Esophagus mucosa (tissue), 1 donor: ENCODE measurements at regions not wholly inside any gene's neighbourhood (a gene's known extent, or its start where the extent isn't known, plus 50 kb on each side); places are given as distances from the start of the nearest gene placed in this dataset.
A peak's percentile ranks its signal among the peaks of the same experiment; 100 is the strongest.
"Not testable (repeated sequence)": the region's sequence is repeated elsewhere in the genome, so short reads cannot be mapped to it uniquely, and the experiment has no call there.

ENCODE experiments used
- ATAC-seq: fragments of 200-7000 bp; cut with Tn5 transposase; one replicate; pipeline ENCODE4 v1.9.1; 2020
- donor health status: DM: yes; HTN: yes; CAD: no.

DNA sequence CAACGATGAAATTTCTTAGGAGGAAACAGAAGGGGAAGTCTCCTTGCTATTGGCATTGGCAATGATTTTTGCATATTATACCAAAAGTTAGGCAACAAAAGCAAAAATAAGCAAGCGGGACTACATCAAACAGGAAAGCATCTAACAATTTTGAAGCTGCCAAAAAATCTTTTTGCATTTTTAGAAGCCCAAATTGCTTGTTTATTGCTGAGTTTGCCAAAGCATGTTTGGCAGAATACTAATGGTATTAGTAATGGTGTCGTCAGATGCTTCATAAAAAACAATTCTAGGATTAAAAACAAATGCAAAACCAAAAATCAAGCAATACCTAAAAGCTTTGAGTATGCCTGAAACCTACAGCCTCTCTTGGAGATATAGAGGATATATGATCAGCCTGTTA is 80.0 kb downstream of the GALR1 start:
- ATAC-seq: no peak

DNA sequence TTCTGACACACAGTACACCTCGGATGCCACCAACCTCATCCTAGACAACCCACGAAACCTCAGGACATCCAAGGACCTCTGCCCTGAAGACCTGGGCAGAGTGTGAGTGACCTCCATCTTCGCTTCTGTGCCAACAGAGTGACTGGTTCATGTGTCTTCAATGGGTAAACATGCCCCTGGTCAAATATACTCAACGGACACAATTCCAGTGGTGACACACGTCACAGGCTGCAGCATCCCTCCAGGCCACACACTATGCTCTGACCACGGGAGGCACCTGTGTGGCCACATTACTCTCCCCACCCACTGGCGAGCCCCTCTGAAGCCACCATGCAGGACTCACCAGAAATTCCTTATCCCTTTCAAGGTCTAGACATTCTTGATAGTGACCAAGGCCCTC is 85.2 kb downstream of the GALR1 start:
- no peak for ATAC-seq

DNA sequence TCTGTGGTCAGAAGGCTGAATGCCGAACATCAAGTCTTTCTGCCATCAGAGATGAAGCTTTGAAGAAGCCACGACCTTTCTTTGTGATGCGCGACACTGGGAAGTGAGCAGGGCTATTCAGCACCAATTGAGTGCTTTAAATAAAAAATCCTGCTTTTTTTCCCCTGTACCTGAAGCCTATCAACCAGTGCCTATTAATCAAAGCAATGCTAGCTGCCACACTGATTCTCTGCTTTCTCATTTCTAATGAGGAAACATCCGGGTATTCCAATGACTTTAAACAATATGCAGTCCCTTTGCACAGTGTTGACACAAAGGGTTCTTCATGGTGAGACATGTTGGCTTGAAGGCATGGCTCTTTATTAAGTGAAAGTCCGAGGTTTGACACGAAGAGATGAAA is 88.0 kb downstream of the GALR1 start:
- no peak for ATAC-seq

DNA sequence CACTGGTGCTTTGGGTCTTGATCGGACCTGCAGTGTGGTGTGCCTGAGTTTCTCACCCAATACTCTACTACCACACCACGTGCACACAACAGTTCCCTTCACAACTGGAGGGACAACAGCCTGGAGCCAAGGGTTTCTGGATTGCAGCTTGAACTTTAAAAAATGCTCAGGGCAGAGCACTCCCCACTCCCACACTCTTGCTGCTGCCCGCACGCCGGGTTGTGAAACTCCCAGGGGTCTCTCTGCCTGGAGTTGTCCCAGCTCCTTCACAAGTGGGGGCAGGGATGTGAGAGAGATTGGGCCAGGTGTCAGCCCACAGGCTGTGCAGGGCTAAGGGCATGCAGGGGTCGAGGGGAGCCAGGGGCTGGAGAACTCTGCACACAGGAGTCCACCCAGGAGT is 89.4 kb downstream of the GALR1 start:
- ATAC-seq: no peak

DNA sequence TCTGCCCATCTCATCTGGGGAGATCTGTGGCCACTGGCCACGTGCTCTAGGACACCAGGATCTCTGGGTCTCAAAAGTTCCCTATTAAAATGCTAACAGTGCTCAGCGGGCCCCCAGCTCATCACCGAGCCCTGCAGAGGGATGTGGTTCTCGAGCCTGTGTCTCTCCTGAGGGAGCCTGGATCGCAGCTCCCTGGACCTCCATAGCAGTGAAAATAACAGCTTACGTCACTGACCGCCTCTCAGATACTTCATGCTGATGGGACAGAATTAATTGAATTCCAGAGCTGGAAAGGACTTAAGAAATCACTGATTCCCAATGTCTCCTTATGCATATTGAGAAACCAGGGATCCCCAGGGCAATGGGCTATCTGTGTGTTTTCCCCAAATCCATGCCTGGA is 90.0 kb downstream of the GALR1 start:
- ATAC-seq: no peak

DNA sequence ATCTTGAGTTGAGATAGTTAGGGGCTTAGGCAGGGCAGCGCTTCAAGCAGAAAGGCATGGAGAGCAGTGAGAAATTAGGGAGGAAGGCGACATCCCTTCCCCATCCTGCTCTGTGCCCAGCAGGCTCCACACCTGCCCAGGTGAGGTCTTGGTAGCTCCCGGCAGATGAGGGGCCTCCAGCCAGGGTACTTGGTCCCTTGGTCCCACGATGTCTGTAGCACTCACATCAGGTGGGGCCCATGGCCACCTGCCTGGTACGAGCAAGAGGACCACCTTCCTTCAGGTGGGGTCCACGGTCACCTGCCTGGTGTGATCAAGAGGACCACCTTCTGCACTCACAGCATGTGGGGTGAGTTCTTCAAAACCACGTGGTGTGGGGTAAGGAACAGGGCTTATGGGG is 91.2 kb downstream of the GALR1 start:
- ATAC-seq: no peak

DNA sequence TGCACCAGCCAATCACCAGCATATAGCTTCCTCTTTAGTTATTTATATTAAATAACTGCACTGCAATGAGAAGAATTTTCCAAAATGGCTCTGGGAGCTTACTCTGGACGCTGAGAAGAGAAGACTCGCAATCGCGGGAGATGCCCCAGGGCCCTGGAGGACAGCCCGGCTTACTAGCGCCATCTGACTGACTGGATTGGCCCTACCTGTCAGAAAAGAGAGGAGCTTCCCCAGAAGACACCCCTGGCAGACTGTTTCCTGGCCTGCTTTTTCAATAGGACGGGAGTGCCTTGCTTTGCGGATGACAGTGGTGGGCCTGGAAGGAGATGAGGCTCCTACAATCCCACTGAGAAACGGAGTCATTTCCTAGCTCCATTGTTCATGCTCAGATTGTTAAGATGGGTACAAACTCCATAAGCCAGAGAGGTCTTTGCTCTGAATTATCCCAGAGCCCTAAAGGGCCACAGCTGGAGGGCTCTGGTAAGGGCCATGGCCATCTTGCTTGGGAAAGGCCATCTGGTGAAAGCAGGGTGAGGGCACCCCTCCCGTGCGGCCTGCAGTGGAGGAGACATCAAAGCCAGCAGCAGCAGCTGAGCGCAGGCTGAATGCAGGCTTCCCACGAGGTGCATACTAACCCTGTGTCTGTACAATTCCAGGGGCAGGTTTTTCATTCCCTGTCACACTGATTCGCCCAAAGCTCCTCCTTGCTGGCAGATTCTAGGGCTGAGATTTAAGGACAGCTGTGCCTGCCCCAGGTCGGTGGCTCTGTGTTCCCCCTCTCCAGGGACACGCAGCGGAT is 92.1 kb downstream of the GALR1 start:
- ATAC-seq: no peak

DNA sequence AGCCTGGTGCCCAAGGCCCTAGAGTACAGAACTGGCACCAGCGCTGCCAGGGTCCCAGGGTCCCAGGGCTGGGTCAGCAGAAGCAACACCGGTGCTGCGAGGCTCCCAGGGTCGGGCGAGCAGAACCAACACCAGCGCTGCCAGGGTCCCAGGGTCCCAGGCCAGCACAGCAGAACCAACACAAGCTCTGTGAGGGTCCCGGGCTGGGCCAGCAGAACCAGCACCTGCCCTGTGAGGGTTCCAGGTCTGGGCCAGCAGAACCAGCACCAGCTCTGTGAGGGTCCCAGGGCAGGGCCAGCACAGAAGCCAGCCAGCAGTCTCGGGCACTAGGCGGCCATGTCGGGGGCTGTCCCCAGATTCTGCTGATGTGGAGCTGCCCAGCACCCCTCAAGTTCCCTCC is 93.1 kb downstream of the GALR1 start:
- peak; percentile 24 for ATAC-seq

DNA sequence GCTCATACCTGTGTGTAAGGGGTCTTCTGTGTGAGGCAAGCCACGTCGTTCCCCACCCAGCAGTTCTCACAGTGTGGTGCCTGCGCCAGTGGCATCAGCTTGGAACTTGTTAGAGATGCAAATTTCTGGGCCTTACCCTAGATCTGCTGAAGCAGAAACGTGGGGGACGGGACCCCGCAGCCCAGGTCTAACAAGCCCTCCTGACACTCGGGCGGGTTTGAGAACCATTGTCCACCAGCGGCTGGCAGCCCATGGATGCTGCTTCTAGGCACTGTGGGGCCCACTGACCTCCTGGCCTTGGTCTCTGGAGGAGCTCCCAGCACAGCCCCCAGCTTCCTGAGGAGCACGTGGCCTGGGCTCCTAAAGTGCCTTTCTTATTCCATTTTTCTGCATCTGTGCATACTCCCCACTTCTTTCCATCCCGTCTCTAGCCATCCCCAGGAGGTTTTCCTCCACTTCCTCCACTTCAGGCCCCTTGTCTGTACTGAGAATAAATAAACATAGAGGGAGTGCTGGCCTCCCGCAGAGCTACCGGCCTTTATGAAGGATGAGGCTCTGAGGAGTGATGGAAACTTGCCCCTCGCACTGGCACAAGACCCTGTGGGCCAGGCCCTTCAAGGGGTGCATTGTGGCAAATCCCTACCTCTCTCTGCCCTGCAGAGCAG is 94.3 kb downstream of the GALR1 start:
- no peak for ATAC-seq

DNA sequence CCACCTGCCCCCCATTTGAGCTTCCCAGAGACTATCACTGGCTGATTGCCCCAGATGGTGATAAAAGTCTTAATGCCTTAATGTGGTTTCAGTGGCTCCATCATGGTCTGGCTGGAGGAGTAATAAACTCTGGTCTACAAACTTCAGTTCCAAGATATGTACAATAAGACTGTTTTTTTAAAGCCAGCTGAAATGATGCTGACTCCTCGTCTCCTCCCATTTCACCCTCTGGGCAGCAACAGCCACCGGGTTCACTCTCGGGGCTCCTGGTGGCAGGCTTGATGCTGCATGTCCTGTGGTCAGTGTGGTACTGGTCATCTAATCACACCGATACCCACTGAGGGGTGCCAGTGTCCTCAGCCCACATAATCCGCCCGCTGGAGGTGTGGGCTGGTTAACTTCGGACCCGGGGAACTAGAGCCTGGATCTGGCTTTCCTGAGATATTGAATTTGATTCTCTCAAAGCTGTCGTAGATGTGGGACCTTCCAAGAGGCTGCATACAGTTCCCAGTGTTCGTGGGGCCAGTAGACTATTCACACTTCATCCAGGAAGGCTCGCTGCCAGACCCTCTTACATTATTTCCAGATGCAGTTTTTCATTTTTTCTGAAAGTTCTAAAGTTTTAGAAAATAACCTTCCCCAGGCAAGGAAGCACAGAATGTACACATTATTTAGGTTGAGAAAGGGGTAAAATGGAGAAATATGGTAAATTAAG is 95.3 kb downstream of the GALR1 start:
- ATAC-seq: no peak

DNA sequence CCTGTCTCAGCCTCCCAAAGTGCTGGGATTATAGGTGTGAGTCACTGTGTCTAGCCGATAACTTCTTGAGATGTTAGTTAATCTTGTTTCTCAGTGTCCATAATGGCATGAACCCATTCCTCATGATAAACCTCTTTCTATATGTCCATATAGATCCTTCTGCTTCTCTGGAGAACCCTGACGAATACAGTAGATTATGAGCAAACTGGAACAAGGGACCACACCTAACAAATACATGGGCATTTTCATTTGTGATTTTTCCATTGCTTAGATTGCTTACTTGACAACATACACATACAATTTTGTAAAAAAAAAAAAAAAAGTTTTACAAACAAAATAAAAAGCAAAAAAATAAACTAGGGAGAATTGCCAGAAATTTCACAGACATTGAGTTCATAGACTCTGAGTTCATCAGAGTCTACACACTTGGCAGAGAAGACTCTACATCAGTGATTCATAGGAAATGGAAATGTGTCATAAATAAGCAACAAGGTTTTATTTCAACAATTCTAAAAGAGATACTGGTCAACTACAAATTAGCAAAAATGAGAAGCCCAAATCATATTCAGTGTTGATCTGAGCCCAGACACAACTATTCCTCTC is 96.7 kb downstream of the GALR1 start:
- ATAC-seq: no peak

DNA sequence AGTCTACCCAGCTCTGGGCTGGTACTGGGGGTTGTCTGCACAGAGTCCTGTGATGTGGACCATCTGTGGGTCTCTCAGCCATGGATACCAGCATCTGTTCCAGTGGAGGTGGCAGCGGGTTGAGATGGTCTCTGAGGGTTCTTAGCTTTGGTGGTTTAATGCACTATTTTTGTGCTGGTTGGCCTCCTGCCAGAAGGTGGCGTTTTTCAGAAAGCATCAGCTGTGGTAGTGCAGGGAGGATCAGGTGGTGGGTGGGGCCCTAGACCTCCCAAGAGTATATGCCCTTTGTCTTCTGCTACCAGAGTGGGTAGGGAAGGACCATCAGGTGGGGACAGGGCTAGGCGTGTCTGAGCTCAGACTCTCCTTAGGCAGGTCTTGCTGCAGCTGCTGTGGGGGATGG is 103.7 kb downstream of the GALR1 start:
- not testable (repeated sequence) for ATAC-seq

DNA sequence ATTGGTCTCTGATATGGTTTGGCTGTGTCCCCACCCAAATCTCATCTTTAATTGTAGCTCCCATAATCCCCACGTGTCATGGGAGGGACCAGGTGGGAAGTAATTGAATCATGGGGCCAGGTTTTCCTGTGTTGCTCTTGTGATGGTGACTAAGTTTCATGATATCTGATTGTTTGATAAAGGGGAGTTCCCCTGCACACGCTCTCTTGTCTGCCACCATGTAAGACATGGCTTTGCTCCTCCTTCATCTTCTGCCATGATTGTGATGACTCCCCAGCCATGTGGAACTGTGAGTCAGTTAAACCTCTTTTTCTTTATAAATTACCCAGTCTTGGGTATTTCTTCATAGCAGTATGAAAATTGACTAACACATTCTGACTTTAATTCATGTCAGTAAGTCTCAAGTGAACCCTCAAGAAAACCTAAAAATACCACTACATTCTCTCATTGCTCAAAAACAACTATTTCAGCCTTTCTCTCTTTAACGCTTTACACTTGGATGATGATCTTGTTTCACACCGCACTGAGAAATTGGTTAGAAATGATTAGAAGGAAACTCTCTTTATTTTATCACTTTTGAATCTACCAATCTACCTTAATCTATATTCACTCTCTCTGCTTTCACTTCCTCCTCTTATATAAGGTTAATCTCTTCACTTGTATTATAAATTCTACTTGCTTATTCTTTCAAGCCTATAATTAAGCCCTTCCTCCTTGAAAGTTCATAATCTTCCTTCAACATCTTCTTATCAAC is 110.1 kb downstream of the GALR1 start:
- no peak for ATAC-seq

DNA sequence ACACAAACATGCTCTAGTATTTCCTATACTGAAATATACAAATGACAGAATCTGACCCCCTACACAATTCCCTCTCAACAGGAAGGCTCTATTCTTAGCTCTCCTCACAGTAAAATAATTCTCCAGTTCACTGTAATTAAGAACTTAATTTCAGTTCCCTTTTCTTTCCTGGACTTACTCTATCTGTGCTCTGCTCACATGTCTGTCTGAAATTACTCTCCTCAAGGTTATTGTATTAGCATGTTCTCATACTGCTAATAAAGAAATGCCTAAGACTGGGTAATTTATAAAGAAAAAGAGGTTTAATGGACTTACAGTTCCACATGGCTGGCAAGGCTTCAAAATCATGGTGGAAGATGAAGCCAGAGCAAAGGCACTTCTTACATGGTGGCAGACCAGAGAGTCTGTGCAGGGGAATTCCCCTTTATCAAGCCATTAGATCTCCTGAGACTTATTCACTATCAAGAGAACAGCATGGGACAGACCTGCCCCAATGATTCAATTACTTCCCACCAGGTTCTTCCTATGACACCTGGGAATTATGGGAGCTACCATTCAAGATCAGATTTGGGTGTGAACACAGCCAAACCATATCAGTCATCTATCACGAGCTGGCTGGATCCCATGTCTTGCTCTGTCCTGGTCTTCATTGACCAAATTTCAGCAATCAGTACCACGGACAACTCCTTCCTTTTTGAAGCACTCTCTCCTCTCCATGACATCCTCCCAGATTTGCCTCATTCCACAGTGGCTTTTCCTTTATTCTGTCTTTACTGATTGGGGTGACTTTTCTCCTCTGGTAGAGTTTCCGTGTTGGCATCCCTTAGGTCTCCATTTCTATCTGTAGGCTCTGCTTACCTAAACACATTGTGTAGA is 110.9 kb downstream of the GALR1 start:
- no peak for ATAC-seq

DNA sequence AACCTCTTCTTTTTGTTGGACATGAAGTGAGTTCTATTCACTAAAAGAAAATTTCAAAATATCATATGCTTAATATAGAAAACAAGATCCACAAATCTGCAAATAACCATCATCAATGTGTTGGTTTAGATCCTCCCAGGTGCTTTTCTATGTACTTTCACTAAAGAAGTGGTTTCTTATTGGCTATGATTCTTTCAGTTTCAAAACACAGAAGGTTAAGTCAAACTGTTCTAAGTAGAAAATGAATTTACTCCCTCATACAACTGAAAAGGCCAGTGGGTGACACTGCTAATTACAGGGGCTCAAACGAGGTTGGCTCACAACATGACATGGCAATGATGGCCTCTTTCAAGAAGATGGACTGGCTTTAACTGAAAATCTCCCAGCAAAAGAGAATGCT is 111.7 kb downstream of the GALR1 start:
- no peak for ATAC-seq

DNA sequence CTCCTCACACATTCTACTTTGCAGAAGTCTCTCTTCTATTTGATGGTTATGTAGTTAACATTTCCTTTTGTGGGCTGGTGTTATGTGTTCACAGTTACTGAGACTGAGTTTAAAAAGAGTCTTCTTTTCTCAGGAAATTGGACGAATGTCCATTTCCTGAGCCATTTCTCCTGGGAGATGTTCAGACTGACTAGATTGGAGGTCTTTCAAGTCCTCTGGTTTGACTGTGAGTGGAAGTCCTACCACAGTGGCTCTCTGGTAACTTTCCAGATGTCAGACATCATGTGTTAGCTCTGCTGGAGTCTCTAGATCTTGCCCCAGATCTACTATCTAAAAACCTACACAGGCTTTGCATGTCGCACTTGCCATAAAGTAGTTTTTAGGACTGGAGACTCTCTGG is 116.0 kb downstream of the GALR1 start:
- ATAC-seq: no peak

DNA sequence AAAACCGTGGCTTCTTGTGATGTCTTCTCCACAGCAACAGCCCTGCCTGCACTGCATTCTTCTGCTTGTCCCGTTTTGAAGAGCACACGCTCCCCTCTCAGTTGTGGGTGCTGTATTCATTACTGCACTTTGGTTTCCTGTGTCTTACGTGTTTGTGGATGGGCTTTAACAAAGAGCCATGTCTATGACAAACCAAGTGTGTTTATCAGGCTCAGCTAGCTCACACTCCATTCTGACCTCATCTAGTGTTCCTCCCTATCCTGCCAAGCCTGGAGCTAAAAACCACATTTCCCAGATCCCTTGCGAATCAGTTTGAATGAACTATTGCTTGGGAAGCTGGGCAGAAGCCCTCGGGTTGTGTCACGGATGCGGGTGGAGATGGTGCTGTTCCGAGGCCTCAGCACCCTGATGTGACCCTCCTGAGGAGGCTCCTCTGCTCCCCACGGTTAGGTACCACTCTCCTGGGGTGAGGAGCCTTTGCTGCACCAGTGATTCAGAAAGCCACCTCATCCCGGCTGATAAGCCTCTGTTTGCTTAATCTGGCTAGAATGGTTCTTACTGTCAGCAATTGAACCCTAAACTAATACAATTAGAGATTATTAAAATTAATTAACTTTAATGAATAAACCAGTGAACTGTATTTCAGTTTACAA is 116.5 kb downstream of the GALR1 start:
- no peak for ATAC-seq

DNA sequence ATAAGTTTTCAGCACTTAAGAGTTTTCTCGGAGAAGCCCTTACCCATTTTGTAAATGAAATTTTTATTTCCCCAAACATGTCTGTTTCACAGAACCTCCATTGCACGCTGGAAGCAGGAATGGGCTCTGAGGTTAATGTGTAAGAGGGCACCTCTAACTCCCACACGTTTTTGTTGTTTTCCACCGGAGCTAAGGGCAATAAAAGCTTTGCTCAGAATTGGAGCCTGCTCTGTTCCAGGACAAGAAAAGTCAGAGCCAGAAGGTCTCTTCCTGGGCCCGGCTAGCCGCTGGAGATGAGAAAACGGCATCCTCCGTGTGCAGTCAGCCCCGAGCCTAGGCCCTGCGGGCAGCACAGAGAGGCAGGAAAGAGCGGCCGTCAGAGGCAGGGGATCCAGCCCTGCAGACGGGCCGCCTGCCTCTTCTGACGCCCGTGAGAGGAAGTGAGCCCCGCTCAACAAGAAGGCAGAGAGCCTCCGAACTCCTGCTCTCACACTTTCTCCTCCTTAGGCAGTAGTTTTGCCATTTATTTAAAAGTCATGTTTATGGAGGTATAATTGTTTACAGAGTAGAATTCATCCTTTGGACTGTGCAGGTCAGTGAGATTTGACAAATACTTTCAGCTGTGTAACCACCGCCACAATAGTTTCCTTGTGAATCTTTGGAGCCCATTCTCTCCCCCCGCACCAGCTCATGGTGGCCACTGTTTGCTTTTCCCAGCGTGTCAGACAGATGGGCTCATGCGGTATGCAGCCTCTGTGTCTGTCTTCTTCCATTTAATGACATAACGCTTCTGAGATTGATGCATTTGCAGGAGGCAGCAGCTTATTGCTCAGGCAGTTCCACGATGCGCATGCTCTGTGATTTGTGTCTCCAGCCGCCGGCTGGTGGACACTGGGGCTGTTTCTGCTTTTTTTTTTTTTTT is 117.3 kb downstream of the GALR1 start:
- ATAC-seq: no peak

DNA sequence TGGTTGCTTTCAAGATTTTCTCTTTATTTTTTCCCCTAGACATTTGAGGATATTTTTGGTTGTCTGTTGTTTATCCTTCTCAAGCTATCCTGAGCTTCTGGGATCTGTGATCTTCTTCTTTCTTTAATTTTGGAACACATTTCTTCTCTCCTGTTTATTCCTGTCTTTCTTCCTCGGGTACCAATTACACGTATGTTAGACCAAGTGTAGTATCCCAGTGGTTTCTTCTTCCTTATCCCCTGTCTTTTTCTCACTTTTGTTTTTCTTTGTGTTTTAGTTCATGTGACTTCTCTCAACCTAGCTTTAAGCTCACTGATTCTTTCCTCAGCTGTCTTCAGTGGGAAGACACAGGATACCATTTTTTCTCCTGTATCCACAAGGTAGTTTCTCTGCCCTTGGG is 120.0 kb downstream of the GALR1 start:
- no peak for ATAC-seq
